Right cardiac atrium (tissue), 5 donors: ENCODE measurements at regions not wholly inside any gene's neighbourhood (a gene's known extent, or its start where the extent isn't known, plus 50 kb on each side); places are given as distances from the start of the nearest gene placed in this dataset.
A peak's percentile ranks its signal among the peaks of the same experiment; 100 is the strongest.
"Not testable (repeated sequence)": the region's sequence is repeated elsewhere in the genome, so short reads cannot be mapped to it uniquely, and the experiment has no call there.

Experiments
- ATAC-seq, 2 donors: fragments of 200-7000 bp; cut with Tn5 transposase; one replicate each; pipeline versions ENCODE4 v1.8.0 to v1.9.1; 2020; ENCODE audit warnings: moderate library complexity in 2 of 2, mild to moderate bottlenecking in 1 of 2
- DNase-seq, 3 donors: peaks; one replicate each; pipeline ENCODE4 v3.0.0-alpha.2; 2020
- H3K27ac ChIP-seq: one replicate; pipeline ENCODE4 v1.5.1; 2013; ENCODE audit warnings: mild to moderate bottlenecking, low read length, control low read depth, moderate library complexity
- H3K27me3 ChIP-seq: one replicate; pipeline ENCODE4 v1.6.1; 2013; ENCODE audit not compliant: control insufficient read depth, insufficient read depth
- H3K4me1 ChIP-seq: one replicate; pipeline ENCODE4 v1.6.1; 2013; ENCODE audit warnings: low read length; ENCODE audit not compliant: control insufficient read depth, insufficient read depth
- H3K4me3 ChIP-seq: one replicate; pipeline ENCODE4 v1.5.1; 2013; ENCODE audit warnings: low read length, control low read depth
- H3K9me3 ChIP-seq: one replicate; pipeline ENCODE4 v1.6.1; 2013; ENCODE audit warnings: low read length; ENCODE audit not compliant: control insufficient read depth
- WGBS: extraction: QIAGEN DNeasy Blood & Tissue Kit; methylation state at CpG from one replicate; pipeline ENCODE4 v1.1.7; 2013; 5-methylcytosine and 5-hydroxymethylcytosine counted together
- intact Hi-C, 4 donors: fragments of 100-400 bp; cut with DNase I; formaldehyde crosslinking; loops; one replicate each; pipeline versions ENCODE4 v1.11.0 to v1.14.0; 2022 to 2023
- donor health status: healthy with polysubstance abuse.
- donor health status: DM: no; HTN: yes; CAD: no.
- donor health status: DM: no; HTN: no; CAD: no.
- donor health status: DM: no; HTN: yes; CAD: no; lungs with severe emphysema.
- donor health status: DM: yes; HTN: yes; CAD: no.

- no peak for DNase-seq
- Histone ChIP-seq H3K4me3 (no peak overlapping the region), H3K4me1 (no peaks in the 10 kb centered on the region), H3K27me3 (no peaks in the 10 kb centered on the region), H3K27ac (no peak overlapping the region), H3K9me3 (no peaks in the 10 kb centered on the region)
- ATAC-seq, result no peak
- WGBS, result 87% methylated on average over 1 of the region's 1 CpG
- intact Hi-C loops, result no loop called here
These were observed 70.1 kb downstream of the ABCC12 start for GRCh38 chr16:48085729-48086128.

- intact Hi-C loops, result no loop called here
- DNase-seq (no peak), ATAC-seq (no peak)
- H3K27me3 ChIP-seq, result no peaks in the 10 kb centered on the region
- H3K27ac ChIP-seq, result no peak overlapping the region
- no peaks in the 10 kb centered on the region for H3K9me3 ChIP-seq
- 84% methylated on average over 7 of the region's 7 CpGs for WGBS
- H3K4me3 ChIP-seq, result no peak overlapping the region
- H3K4me1 ChIP-seq, result no peaks in the 10 kb centered on the region
These were observed 71.0 kb downstream of the ABCC12 start for GRCh38 chr16:48084826-48085225.

- Histone ChIP-seq H3K4me1 (no peaks in the 10 kb centered on the region), H3K9me3 (no peaks in the 10 kb centered on the region), H3K27me3 (no peaks in the 10 kb centered on the region), H3K27ac (no peak overlapping the region), H3K4me3 (no peak overlapping the region)
- DNase-seq, result no peak
- 45% methylated on average over 6 of the region's 6 CpGs for WGBS
- intact Hi-C loops, result no loop called here
- ATAC-seq, result no peak
These were observed 73.3 kb downstream of the ABCC12 start for GRCh38 chr16:48082516-48082915.

- H3K4me3 ChIP-seq, result no peak overlapping the region
- DNase-seq, result no peak
- intact Hi-C loops, result no loop called here
- H3K9me3 ChIP-seq, result no peaks in the 10 kb centered on the region
- no peaks in the 10 kb centered on the region for H3K4me1 ChIP-seq
- no peak overlapping the region for H3K27ac ChIP-seq
- WGBS, result 79% methylated on average over 3 of the region's 3 CpGs
- H3K27me3 ChIP-seq, result no peaks in the 10 kb centered on the region
- no peak for ATAC-seq
These were observed 74.1 kb downstream of the ABCC12 start for GRCh38 chr16:48081656-48082055.

- DNase-seq (no peak), ATAC-seq (no peak)
- H3K9me3 ChIP-seq, result no peaks in the 10 kb centered on the region
- WGBS, result 74% methylated on average over 2 of the region's 2 CpGs
- no peak overlapping the region for H3K4me3 ChIP-seq
- H3K27me3 ChIP-seq, result peaks cover 2% of the 10 kb centered on the region
- H3K4me1 ChIP-seq, result no peaks in the 10 kb centered on the region
- no peak overlapping the region for H3K27ac ChIP-seq
- intact Hi-C loops, result no loop called here
These were observed 79.3 kb downstream of the ABCC12 start for GRCh38 chr16:48076455-48077012.

GRCh38 chr16:48075398-48075797, 80.4 kb downstream of the ABCC12 start:
- Histone ChIP-seq H3K27me3 (peaks cover 2% of the 10 kb centered on the region), H3K27ac (no peak overlapping the region), H3K9me3 (no peaks in the 10 kb centered on the region), H3K4me3 (no peak overlapping the region), H3K4me1 (no peaks in the 10 kb centered on the region)
- 69% methylated on average over 3 of the region's 3 CpGs for WGBS
- ATAC-seq, result no peak
- DNase-seq, result no peak
- intact Hi-C loops, result no loop called here

- no peak overlapping the region for H3K4me3 ChIP-seq
- H3K27ac ChIP-seq, result no peak overlapping the region
- 33% methylated on average over 2 of the region's 2 CpGs for WGBS
- no peaks in the 10 kb centered on the region for H3K4me1 ChIP-seq
- H3K27me3 ChIP-seq, result no peaks in the 10 kb centered on the region
- DNase-seq (no peak), ATAC-seq (no peak)
- intact Hi-C loops, result no loop called here
- no peaks in the 10 kb centered on the region for H3K9me3 ChIP-seq
These were observed 88.4 kb downstream of the ABCC12 start for GRCh38 chr16:48067388-48067787.

- intact Hi-C loops, result no loop called here
- no peak overlapping the region for H3K27ac ChIP-seq
- DNase-seq (no peak), ATAC-seq (peak in 1 of 2 donors; percentile 21)
- H3K9me3 ChIP-seq, result no peaks in the 10 kb centered on the region
- no peaks in the 10 kb centered on the region for H3K27me3 ChIP-seq
- no peaks in the 10 kb centered on the region for H3K4me1 ChIP-seq
- no peak overlapping the region for H3K4me3 ChIP-seq
- 62% methylated on average over 1 of the region's 1 CpG for WGBS
These were observed 90.8 kb downstream of the ABCC12 start for GRCh38 chr16:48064971-48065370.

GRCh38 chr16:48062681-48063080, 93.1 kb downstream of the ABCC12 start:
- H3K4me1 ChIP-seq, result no peaks in the 10 kb centered on the region
- DNase-seq, result no peak
- ATAC-seq, result no peak
- no peaks in the 10 kb centered on the region for H3K9me3 ChIP-seq
- H3K4me3 ChIP-seq, result no peak overlapping the region
- no peak overlapping the region for H3K27ac ChIP-seq
- H3K27me3 ChIP-seq, result no peaks in the 10 kb centered on the region
- intact Hi-C loops, result no loop called here

- H3K9me3 ChIP-seq, result no peaks in the 10 kb centered on the region
- H3K27me3 ChIP-seq, result no peaks in the 10 kb centered on the region
- ATAC-seq (no peak), DNase-seq (no peak)
- no peak overlapping the region for H3K27ac ChIP-seq
- H3K4me3 ChIP-seq, result no peak overlapping the region
- WGBS, result 98% methylated on average over 17 of the region's 17 CpGs
- no peaks in the 10 kb centered on the region for H3K4me1 ChIP-seq
- intact Hi-C loops, result loop anchor here in 1 of 4 donors (10.0 kb wide), 1 partner anchor 915 kb away; the partner anchor contains the start of gene NETO2
These were observed 95.9 kb downstream of the ABCC12 start for GRCh38 chr16:48059936-48060335.

GRCh38 chr16:48059190-48059589, 96.6 kb downstream of the ABCC12 start:
- not testable (repeated sequence) for H3K9me3 ChIP-seq, H3K27ac ChIP-seq, H3K4me1 ChIP-seq, ATAC-seq, H3K27me3 ChIP-seq, H3K4me3 ChIP-seq
- intact Hi-C loops, result loop anchor here in 1 of 4 donors (10.0 kb wide), 1 partner anchor 914 kb away; the partner anchor contains the start of gene NETO2
- 97% methylated on average over 25 of the region's 25 CpGs for WGBS
- peak; percentile 13 to 63 (median 34) for DNase-seq

- H3K9me3 ChIP-seq, result no peaks in the 10 kb centered on the region
- 79% methylated on average over 3 of the region's 3 CpGs for WGBS
- DNase-seq (no peak), ATAC-seq (no peak)
- intact Hi-C loops, result loop anchor here in 1 of 4 donors (10.0 kb wide), 1 partner anchor 912 kb away; the partner anchor contains the start of gene NETO2
- no peaks in the 10 kb centered on the region for H3K27me3 ChIP-seq
- no peak overlapping the region for H3K4me3 ChIP-seq
- H3K4me1 ChIP-seq, result peaks cover 3% of the 10 kb centered on the region
- no peak overlapping the region for H3K27ac ChIP-seq
These were observed 98.7 kb downstream of the ABCC12 start for GRCh38 chr16:48057048-48057447.
